Thoracic aorta (tissue), 2 donors: ENCODE measurements at regions not wholly inside any gene's neighbourhood (a gene's known extent, or its start where the extent isn't known, plus 50 kb on each side); places are given as distances from the start of the nearest gene placed in this dataset.

Experiments used
- ATAC-seq: fragments of 150-250 bp; one replicate; pipeline ENCODE4 v1.8.0; 2017; ENCODE audit warnings: low read depth; ENCODE audit not compliant: insufficient number of reproducible peaks, low FRiP score
- DNase-seq: peaks from one replicate; pipeline ENCODE4 v3.0.0-alpha.2; 2020; ENCODE audit warnings: low spot score
- H3K27ac ChIP-seq, 2 donors: fragments of 200-600 bp; sonication (generic); 1 replicate in 1 of 2; 2 replicates in 1 of 2; pipeline ENCODE4 v1.5.1; 2016; ENCODE audit warnings: mild to moderate bottlenecking in 2 of 2, moderate library complexity in 2 of 2
- H3K27me3 ChIP-seq: fragments of 200-600 bp; sonication (generic); replicated peaks from 2 replicates; pipeline ENCODE4 v1.6.0; 2016; ENCODE audit warnings: mild to moderate bottlenecking; ENCODE audit not compliant: insufficient read depth
- H3K36me3 ChIP-seq: fragments of 200-600 bp; sonication (generic); one replicate; pipeline ENCODE4 v1.5.1; 2016
- H3K4me1 ChIP-seq, 2 donors: fragments of 200-600 bp; sonication (generic); 1 replicate in 1 of 2; 2 replicates in 1 of 2; pipeline versions ENCODE4 v1.5.1 to v1.6.0; 2016; ENCODE audit warnings: low read depth in 2 of 2, mild to moderate bottlenecking in 1 of 2; ENCODE audit not compliant: control insufficient read depth in 1 of 2
- H3K4me3 ChIP-seq: fragments of 200-600 bp; sonication (generic); 2 replicates; pipeline ENCODE4 v1.5.1; 2016; ENCODE audit warnings: mild to moderate bottlenecking
- H3K9me3 ChIP-seq: fragments of 200-600 bp; sonication (generic); 2 replicates; pipeline ENCODE4 v1.5.1; 2016
- TF ChIP-seq, protein P1 (sequence below): fragments of 200-600 bp; sonication (generic); IDR thresholded peaks from one replicate; pipeline ENCODE4 v1.5.1; 2019; ENCODE audit warnings: antibody characterized with exemption

DNA sequence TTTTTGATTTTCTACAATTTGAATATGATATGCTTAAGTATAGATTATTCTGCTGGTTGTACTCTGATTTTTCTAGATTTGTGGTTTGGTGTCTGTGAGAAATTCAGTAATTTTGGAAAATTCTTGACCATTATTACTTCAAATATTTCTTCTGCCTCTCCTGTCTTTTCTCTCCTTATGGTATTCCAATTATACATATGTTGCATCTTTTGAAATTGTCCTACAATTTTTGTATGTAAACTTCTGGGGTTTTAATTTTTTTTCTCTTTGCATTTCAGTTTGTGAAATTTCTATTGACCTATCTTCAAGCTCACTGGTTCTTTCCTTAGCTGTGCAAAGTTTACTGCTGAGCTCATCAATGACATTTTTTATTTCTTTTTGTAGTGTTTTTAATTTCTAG lies 534.4 kb upstream of the SLC35B3 start:
- Histone ChIP-seq H3K9me3 (peaks cover 5% of the 10 kb centered on the region), H3K27me3 (no peaks in the 10 kb centered on the region), H3K36me3 (no peaks in the 10 kb centered on the region), H3K4me3 (no peak overlapping the region), H3K27ac (no peak overlapping the region), H3K4me1 (no peaks in the 10 kb centered on the region)
- no peak for ATAC-seq
- no peak for DNase-seq
- TF ChIP-seq, protein P1, sequence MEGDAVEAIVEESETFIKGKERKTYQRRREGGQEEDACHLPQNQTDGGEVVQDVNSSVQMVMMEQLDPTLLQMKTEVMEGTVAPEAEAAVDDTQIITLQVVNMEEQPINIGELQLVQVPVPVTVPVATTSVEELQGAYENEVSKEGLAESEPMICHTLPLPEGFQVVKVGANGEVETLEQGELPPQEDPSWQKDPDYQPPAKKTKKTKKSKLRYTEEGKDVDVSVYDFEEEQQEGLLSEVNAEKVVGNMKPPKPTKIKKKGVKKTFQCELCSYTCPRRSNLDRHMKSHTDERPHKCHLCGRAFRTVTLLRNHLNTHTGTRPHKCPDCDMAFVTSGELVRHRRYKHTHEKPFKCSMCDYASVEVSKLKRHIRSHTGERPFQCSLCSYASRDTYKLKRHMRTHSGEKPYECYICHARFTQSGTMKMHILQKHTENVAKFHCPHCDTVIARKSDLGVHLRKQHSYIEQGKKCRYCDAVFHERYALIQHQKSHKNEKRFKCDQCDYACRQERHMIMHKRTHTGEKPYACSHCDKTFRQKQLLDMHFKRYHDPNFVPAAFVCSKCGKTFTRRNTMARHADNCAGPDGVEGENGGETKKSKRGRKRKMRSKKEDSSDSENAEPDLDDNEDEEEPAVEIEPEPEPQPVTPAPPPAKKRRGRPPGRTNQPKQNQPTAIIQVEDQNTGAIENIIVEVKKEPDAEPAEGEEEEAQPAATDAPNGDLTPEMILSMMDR: no peak

DNA sequence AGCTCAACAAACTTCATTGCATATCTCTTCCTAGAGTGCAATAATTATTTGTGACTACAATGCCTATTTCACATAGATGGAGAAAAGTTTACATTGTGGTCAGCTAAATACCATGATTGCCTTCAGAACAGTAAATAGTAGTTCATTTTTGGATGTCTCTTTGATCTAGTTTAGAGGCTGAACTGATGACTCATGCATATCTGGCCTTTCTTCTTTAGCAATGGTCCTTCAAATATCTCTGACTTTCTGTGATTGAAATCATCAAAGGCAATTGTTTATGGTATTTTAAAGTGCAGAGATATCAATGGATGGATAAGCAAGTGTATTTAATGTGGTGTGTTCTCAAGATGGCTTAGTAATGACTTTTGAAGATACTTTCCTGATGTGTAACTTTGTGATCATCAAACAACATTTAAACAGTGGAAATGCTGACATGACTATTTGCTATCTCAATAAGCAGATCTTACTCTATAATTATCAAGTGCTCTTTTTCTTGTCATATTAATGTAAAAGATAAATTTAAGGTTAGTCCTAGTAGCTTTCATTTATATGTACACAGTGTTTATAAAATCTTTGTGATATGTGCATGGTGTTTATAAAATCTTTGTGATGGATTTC lies 523.7 kb upstream of the SLC35B3 start:
- H3K27me3 ChIP-seq: no peaks in the 10 kb centered on the region
- TF ChIP-seq, protein P1: no peak
- no peak overlapping the region for H3K27ac ChIP-seq
- ATAC-seq: no peak
- H3K4me3 ChIP-seq: no peak overlapping the region
- H3K9me3 ChIP-seq: no peaks in the 10 kb centered on the region
- H3K4me1 ChIP-seq: no peaks in the 10 kb centered on the region
- DNase-seq: no peak
- H3K36me3 ChIP-seq: no peaks in the 10 kb centered on the region

DNA sequence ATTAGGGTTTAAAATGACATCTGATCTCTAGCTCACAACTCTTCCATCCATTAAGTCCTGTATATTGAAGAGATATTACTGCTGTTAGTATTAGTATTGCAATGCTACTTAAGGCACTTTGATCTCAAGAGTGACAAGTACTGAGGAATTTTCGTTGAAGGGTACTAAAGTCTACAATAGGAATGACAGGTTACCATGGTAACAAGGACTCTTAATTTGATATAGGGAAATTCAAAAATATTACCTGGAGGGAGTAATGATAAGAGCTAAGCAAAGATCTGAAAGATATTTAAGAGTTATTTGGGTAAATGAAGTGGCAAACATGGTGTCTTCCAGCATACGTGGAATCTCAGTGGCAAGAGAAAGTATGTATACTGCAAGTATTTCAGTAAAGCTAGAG lies 518.0 kb upstream of the SLC35B3 start:
- H3K36me3 ChIP-seq: no peaks in the 10 kb centered on the region
- no peak for ATAC-seq
- no peak overlapping the region for H3K4me3 ChIP-seq
- no peaks in the 10 kb centered on the region for H3K27me3 ChIP-seq
- DNase-seq: no peak
- H3K27ac ChIP-seq: no peak overlapping the region
- no peaks in the 10 kb centered on the region for H3K9me3 ChIP-seq
- TF ChIP-seq, protein P1: no peak
- no peaks in the 10 kb centered on the region for H3K4me1 ChIP-seq

DNA sequence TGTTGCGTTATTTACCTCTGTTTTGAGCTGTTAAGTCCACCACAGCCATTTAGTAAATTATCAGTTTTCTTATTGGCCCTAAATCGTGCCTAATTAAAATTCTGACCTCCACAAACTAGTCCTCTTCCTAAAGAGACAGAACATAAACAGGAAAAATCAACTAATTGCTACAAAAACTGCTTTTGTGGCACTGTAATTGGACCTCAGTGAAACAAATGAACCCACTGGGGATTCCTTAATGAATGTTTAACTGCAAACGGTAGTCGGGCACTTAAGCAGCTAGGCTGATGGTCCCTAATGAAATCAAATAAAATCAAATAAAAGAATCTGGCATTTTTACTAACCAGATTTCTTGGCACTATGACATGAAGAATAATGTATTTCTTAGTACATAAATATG lies 513.4 kb upstream of the SLC35B3 start:
- H3K9me3 ChIP-seq: no peaks in the 10 kb centered on the region
- no peak overlapping the region for H3K27ac ChIP-seq
- TF ChIP-seq, protein P1: no peak
- DNase-seq (no peak), ATAC-seq (no peak)
- no peak overlapping the region for H3K4me3 ChIP-seq
- no peaks in the 10 kb centered on the region for H3K36me3 ChIP-seq
- no peaks in the 10 kb centered on the region for H3K4me1 ChIP-seq
- no peaks in the 10 kb centered on the region for H3K27me3 ChIP-seq

DNA sequence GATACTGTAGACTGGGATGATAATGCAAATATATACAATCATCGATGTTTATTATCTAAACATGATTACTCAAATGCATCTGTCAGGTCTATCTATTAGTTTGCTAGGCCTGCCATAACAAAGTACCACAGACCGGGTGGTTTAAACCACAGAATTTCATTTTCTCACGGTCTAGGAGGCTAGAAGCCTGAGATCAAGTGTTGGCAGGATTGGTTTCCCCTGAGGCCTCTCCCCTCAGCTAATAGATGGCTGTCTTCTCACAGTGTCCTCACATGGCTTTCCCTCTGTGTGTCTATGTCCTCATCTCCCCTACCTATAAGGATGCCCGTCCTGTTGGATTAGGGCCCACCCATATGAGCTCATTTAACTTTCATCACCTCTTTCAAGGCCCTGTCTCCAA lies 512.6 kb upstream of the SLC35B3 start:
- TF ChIP-seq, protein P1: no peak
- no peak overlapping the region for H3K4me3 ChIP-seq
- DNase-seq: no peak
- H3K36me3 ChIP-seq: no peaks in the 10 kb centered on the region
- no peak for ATAC-seq
- H3K27ac ChIP-seq: no peak overlapping the region
- H3K9me3 ChIP-seq: no peaks in the 10 kb centered on the region
- no peaks in the 10 kb centered on the region for H3K27me3 ChIP-seq
- no peaks in the 10 kb centered on the region for H3K4me1 ChIP-seq
